K562 (cell line): ENCODE measurements at regions not wholly inside any gene's neighbourhood (a gene's known extent, or its start where the extent isn't known, plus 50 kb on each side); places are given as distances from the start of the nearest gene placed in this dataset.

Experiments
- DNMT1 ChIP-seq: fragments of 450-650 bp; IDR thresholded peaks from 2 replicates; pipeline ENCODE4 v1.6.1; 2016; ENCODE audit warnings: antibody characterized with exemption, mild to moderate bottlenecking
- EP300 ChIP-seq: IDR thresholded peaks from 2 replicates; pipeline ENCODE4 v1.6.1; 2012; ENCODE audit warnings: low read length, improper control_type of control experiment
- POLR2AphosphoS5 ChIP-seq: IDR thresholded peaks from 2 replicates; pipeline ENCODE4 v1.6.1; 2011; ENCODE audit warnings: mild to moderate bottlenecking, low read depth, low read length, moderate library complexity; ENCODE audit not compliant: control insufficient read depth, insufficient read depth
- REST ChIP-seq, 2 experiments: fragments of 450-650 bp; formaldehyde crosslinking in 1 of 2; IDR thresholded peaks; 2 replicates each; pipeline versions ENCODE4 v1.4.0 to v1.6.1; 2014 to 2020; ENCODE audit warnings: mild to moderate bottlenecking in 2 of 2, borderline replicate concordance in 1 of 2, low read depth in 1 of 2

- no peak for TF ChIP-seq DNMT1
- no peak for TF ChIP-seq REST (IDR thresholded peaks at IDR 0.05; ENCODE audit: borderline replicate concordance)
- no peak for TF ChIP-seq REST (CRISPR knock-in tag; IDR thresholded peaks at IDR 0.05; ENCODE audit: low read depth)
- TF ChIP-seq POLR2AphosphoS5, result no peak
- TF ChIP-seq EP300, result no peak
Measured at GRCh38 chr12:92210071-92210470, 64.4 kb upstream of the BTG1 start.
